ENCODE measurements at regions not wholly inside any gene's neighbourhood (a gene's known extent, or its start where the extent isn't known, plus 50 kb on each side); places are given as distances from the start of the nearest gene placed in this dataset.

DNA sequence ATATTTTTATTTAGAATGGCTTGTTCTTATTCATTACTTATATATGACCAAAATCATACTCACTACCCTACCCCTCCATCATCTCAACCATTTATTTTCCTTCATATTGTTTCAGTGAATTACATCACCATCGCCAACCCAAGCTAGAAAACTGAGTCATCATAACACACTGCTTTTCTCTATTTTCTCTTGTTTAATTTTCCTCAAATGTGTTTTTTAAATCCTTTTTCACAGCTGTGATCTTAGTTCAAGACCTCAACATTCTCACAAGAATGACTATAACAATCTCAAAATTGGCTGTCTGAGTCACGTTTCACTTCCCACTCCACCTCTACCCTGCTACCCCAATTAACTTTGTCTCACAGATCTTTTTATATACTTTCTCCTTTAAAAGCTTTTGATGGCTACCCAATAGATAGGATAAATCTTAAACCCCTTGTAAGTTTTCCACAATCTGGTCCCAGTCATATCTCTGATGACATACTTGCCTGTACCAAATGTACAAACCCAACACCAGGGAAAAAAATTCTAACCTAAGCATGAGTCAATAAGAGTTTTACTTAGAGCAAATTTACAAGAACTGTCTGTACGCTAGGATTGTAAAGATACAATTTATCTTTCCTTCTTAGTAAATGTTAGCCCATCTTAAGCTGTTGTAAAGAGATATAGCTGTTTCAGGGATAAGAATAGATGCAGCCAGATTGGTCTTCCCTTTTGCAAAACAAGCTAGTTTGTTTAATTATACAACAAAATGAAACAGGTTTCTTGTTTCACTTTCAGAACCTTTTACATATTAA, 635.1 kb upstream of the SLC39A10 start:
- TF ChIP-seq, protein P1, sequence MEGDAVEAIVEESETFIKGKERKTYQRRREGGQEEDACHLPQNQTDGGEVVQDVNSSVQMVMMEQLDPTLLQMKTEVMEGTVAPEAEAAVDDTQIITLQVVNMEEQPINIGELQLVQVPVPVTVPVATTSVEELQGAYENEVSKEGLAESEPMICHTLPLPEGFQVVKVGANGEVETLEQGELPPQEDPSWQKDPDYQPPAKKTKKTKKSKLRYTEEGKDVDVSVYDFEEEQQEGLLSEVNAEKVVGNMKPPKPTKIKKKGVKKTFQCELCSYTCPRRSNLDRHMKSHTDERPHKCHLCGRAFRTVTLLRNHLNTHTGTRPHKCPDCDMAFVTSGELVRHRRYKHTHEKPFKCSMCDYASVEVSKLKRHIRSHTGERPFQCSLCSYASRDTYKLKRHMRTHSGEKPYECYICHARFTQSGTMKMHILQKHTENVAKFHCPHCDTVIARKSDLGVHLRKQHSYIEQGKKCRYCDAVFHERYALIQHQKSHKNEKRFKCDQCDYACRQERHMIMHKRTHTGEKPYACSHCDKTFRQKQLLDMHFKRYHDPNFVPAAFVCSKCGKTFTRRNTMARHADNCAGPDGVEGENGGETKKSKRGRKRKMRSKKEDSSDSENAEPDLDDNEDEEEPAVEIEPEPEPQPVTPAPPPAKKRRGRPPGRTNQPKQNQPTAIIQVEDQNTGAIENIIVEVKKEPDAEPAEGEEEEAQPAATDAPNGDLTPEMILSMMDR (IDR thresholded peaks at IDR 0.05): no peak
- TF ChIP-seq POLR2A (IDR thresholded peaks at IDR 0.05): no peak

Measured in lower leg skin (tissue), 3 donors.